SIG-M5 treated with dmso at 0.1 percent for 504 hours (cell line): ENCODE measurements at regions not wholly inside any gene's neighbourhood (a gene's known extent, or its start where the extent isn't known, plus 50 kb on each side); places are given as distances from the start of the nearest gene placed in this dataset.
A peak's percentile ranks its signal among the peaks of the same experiment; 100 is the strongest.

Experiments used
- DNase-seq: peaks from one replicate; lab custom pipeline; 2025; ENCODE audit not compliant: unreplicated experiment; lab: John Stamatoyannopoulos, UW

- no peak for DNase-seq
These were observed 90.9 kb downstream of the ZNF280B start for GRCh38 chr22:22417495-22418162.

GRCh38 chr22:22418163-22418549 is 90.4 kb downstream of the ZNF280B start:
- no peak for DNase-seq

GRCh38 chr22:22418957-22419356 is 89.6 kb downstream of the ZNF280B start:
- DNase-seq = no peak

GRCh38 chr22:22420580-22420979 is 88.0 kb downstream of the ZNF280B start:
- DNase-seq = no peak

GRCh38 chr22:22421392-22421791 is 87.2 kb downstream of the ZNF280B start:
- DNase-seq = no peak

- DNase-seq = peak; percentile 48
These were observed 85.9 kb downstream of the ZNF280B start for GRCh38 chr22:22422629-22423112.

GRCh38 chr22:22423681-22424080 is 84.9 kb downstream of the ZNF280B start:
- DNase-seq = no peak

- no peak for DNase-seq
These were observed 84.2 kb downstream of the ZNF280B start for GRCh38 chr22:22424210-22424800.

- DNase-seq = no peak
These were observed 83.6 kb downstream of the ZNF280B start for GRCh38 chr22:22424956-22425355.

GRCh38 chr22:22425356-22425755 is 83.2 kb downstream of the ZNF280B start:
- no peak for DNase-seq

- no peak for DNase-seq
These were observed 82.5 kb downstream of the ZNF280B start for GRCh38 chr22:22425783-22426624.

- DNase-seq = no peak
These were observed 80.9 kb downstream of the ZNF280B start for GRCh38 chr22:22427542-22428065.

- DNase-seq = no peak
These were observed 80.1 kb downstream of the ZNF280B start for GRCh38 chr22:22428222-22429098.

- no peak for DNase-seq
These were observed 79.0 kb downstream of the ZNF280B start for GRCh38 chr22:22429369-22430108.

GRCh38 chr22:22430111-22430820 is 78.3 kb downstream of the ZNF280B start:
- DNase-seq = no peak

- DNase-seq = peak; percentile 36
These were observed 77.0 kb downstream of the ZNF280B start for GRCh38 chr22:22431271-22432220.

- DNase-seq = no peak
These were observed 76.1 kb downstream of the ZNF280B start for GRCh38 chr22:22432479-22432878.

GRCh38 chr22:22432937-22433336 is 75.6 kb downstream of the ZNF280B start:
- no peak for DNase-seq
